H7 (cell line): ENCODE measurements at regions not wholly inside any gene's neighbourhood (a gene's known extent, or its start where the extent isn't known, plus 50 kb on each side); places are given as distances from the start of the nearest gene placed in this dataset.
"Not testable (repeated sequence)": the region's sequence is repeated elsewhere in the genome, so short reads cannot be mapped to it uniquely, and the experiment has no call there.

Experiments used
- DNase-seq: peaks from one replicate; pipeline ENCODE4 v3.0.0; 2012
- H3K27me3 ChIP-seq: 2 replicates; pipeline ENCODE4 v1.6.0; 2011; ENCODE audit warnings: mild to moderate bottlenecking, low read length; ENCODE audit not compliant: control insufficient read depth, insufficient read depth
- H3K36me3 ChIP-seq: replicated peaks from 2 replicates; pipeline ENCODE4 v1.5.1; 2011; ENCODE audit warnings: low read length; ENCODE audit not compliant: control insufficient read depth, insufficient read depth
- H3K4me3 ChIP-seq: 2 replicates; pipeline ENCODE4 v1.5.1; 2011; ENCODE audit warnings: low read depth, mild to moderate bottlenecking, control low read depth, low read length, moderate library complexity; ENCODE audit not compliant: insufficient read depth

GRCh38 chr3:174460831-174461230 lies 398.3 kb upstream of the NAALADL2 start:
- Histone ChIP-seq H3K4me3 (no peak overlapping the region), H3K36me3 (no peaks in the 10 kb centered on the region), H3K27me3 (no peaks in the 10 kb centered on the region)
- DNase-seq: no peak

- Histone ChIP-seq H3K36me3 (no peaks in the 10 kb centered on the region), H3K27me3 (no peaks in the 10 kb centered on the region), H3K4me3 (no peak overlapping the region)
- DNase-seq: no peak
Observed at GRCh38 chr3:174462916-174463315, 396.2 kb upstream of the NAALADL2 start.

- no peak for DNase-seq
- Histone ChIP-seq H3K27me3 (no peaks in the 10 kb centered on the region), H3K4me3 (no peak overlapping the region), H3K36me3 (no peaks in the 10 kb centered on the region)
Observed at GRCh38 chr3:174465177-174465576, 394.0 kb upstream of the NAALADL2 start.

GRCh38 chr3:174466471-174467054 lies 392.6 kb upstream of the NAALADL2 start:
- no peaks in the 10 kb centered on the region for H3K36me3 ChIP-seq
- H3K27me3 ChIP-seq: no peaks in the 10 kb centered on the region
- no peak overlapping the region for H3K4me3 ChIP-seq
- no peak for DNase-seq

GRCh38 chr3:174477491-174477890 lies 381.6 kb upstream of the NAALADL2 start:
- DNase-seq: no peak
- Histone ChIP-seq H3K4me3 (no peak overlapping the region), H3K27me3 (no peaks in the 10 kb centered on the region), H3K36me3 (no peaks in the 10 kb centered on the region)

- H3K27me3 ChIP-seq: no peaks in the 10 kb centered on the region
- no peaks in the 10 kb centered on the region for H3K36me3 ChIP-seq
- no peak for DNase-seq
- H3K4me3 ChIP-seq: no peak overlapping the region
Observed at GRCh38 chr3:174480767-174481166, 378.4 kb upstream of the NAALADL2 start.

GRCh38 chr3:174482541-174482940 lies 376.6 kb upstream of the NAALADL2 start:
- Histone ChIP-seq H3K36me3 (no peaks in the 10 kb centered on the region), H3K4me3 (no peak overlapping the region), H3K27me3 (no peaks in the 10 kb centered on the region)
- DNase-seq: no peak

- H3K4me3 ChIP-seq: no peak overlapping the region
- no peak for DNase-seq
- no peaks in the 10 kb centered on the region for H3K27me3 ChIP-seq
- H3K36me3 ChIP-seq: no peaks in the 10 kb centered on the region
Observed at GRCh38 chr3:174483254-174483653, 375.9 kb upstream of the NAALADL2 start.

GRCh38 chr3:174483856-174484255 lies 375.3 kb upstream of the NAALADL2 start:
- H3K4me3 ChIP-seq, H3K27me3 ChIP-seq, H3K36me3 ChIP-seq, DNase-seq: not testable (repeated sequence)

GRCh38 chr3:174488527-174488926 lies 370.6 kb upstream of the NAALADL2 start:
- no peak for DNase-seq
- H3K36me3 ChIP-seq: no peaks in the 10 kb centered on the region

GRCh38 chr3:174495311-174495710 lies 363.8 kb upstream of the NAALADL2 start:
- no peaks in the 10 kb centered on the region for H3K36me3 ChIP-seq
- H3K4me3 ChIP-seq: no peak overlapping the region
- no peaks in the 10 kb centered on the region for H3K27me3 ChIP-seq
- no peak for DNase-seq

More at GRCh38 chr3:174488527-174488926, 370.6 kb upstream of the NAALADL2 start:
- no peak overlapping the region for H3K4me3 ChIP-seq
- H3K27me3 ChIP-seq: no peaks in the 10 kb centered on the region

- Histone ChIP-seq H3K27me3 (no peaks in the 10 kb centered on the region), H3K4me3 (no peak overlapping the region), H3K36me3 (no peaks in the 10 kb centered on the region)
- no peak for DNase-seq
Observed at GRCh38 chr3:174495928-174496327, 363.2 kb upstream of the NAALADL2 start.

GRCh38 chr3:174498638-174499037 lies 360.5 kb upstream of the NAALADL2 start:
- DNase-seq: no peak
- no peaks in the 10 kb centered on the region for H3K27me3 ChIP-seq
- no peaks in the 10 kb centered on the region for H3K36me3 ChIP-seq
- H3K4me3 ChIP-seq: no peak overlapping the region

GRCh38 chr3:174505266-174505665 lies 353.9 kb upstream of the NAALADL2 start:
- H3K27me3 ChIP-seq: no peaks in the 10 kb centered on the region
- H3K36me3 ChIP-seq: no peaks in the 10 kb centered on the region
- no peak for DNase-seq
- H3K4me3 ChIP-seq: no peak overlapping the region

GRCh38 chr3:174524203-174524602 lies 334.9 kb upstream of the NAALADL2 start:
- Histone ChIP-seq H3K36me3 (no peaks in the 10 kb centered on the region), H3K27me3 (no peaks in the 10 kb centered on the region)
- no peak for DNase-seq

GRCh38 chr3:174529298-174529697 lies 329.8 kb upstream of the NAALADL2 start:
- DNase-seq: no peak
- H3K4me3 ChIP-seq: no peak overlapping the region
- no peaks in the 10 kb centered on the region for H3K36me3 ChIP-seq
- H3K27me3 ChIP-seq: no peaks in the 10 kb centered on the region

More at GRCh38 chr3:174524203-174524602, 334.9 kb upstream of the NAALADL2 start:
- H3K4me3 ChIP-seq: no peak overlapping the region
